ENCODE measurements at regions not wholly inside any gene's neighbourhood (a gene's known extent, or its start where the extent isn't known, plus 50 kb on each side); places are given as distances from the start of the nearest gene placed in this dataset.

DNA sequence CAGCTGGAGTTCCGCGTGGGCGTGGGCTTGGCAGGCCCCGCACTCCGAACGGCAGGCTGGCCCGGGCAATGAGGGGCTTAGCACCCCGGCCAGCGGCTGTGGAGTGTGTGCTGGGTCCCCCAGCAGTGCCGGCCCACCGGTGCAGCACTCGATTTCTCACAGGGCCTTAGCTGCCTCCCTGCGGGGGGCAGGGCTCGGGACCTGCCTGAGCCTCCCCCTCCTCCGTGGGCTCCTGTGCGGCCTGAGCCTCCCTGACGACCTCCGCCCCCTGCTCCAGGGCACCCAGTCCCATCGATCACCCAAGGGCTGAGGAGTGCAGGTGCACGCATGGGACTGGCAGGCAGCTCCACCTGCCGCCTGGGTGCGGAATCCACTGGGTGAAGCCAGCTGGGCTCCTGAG is 191.8 kb downstream of the CYLC2 start:
- TF ChIP-seq CTCF (IDR thresholded peaks at IDR 0.05): no peak
- no peak for TF ChIP-seq POLR2AphosphoS5 (IDR thresholded peaks at IDR 0.05; ENCODE audit: low read depth, low read length)
- TF ChIP-seq, protein P1, sequence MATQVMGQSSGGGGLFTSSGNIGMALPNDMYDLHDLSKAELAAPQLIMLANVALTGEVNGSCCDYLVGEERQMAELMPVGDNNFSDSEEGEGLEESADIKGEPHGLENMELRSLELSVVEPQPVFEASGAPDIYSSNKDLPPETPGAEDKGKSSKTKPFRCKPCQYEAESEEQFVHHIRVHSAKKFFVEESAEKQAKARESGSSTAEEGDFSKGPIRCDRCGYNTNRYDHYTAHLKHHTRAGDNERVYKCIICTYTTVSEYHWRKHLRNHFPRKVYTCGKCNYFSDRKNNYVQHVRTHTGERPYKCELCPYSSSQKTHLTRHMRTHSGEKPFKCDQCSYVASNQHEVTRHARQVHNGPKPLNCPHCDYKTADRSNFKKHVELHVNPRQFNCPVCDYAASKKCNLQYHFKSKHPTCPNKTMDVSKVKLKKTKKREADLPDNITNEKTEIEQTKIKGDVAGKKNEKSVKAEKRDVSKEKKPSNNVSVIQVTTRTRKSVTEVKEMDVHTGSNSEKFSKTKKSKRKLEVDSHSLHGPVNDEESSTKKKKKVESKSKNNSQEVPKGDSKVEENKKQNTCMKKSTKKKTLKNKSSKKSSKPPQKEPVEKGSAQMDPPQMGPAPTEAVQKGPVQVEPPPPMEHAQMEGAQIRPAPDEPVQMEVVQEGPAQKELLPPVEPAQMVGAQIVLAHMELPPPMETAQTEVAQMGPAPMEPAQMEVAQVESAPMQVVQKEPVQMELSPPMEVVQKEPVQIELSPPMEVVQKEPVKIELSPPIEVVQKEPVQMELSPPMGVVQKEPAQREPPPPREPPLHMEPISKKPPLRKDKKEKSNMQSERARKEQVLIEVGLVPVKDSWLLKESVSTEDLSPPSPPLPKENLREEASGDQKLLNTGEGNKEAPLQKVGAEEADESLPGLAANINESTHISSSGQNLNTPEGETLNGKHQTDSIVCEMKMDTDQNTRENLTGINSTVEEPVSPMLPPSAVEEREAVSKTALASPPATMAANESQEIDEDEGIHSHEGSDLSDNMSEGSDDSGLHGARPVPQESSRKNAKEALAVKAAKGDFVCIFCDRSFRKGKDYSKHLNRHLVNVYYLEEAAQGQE (IDR thresholded peaks at IDR 0.05; ENCODE audit: insufficient read depth in 1 of 2, low read depth in 2 of 2, low read length in 1 of 2): no peak
- TF ChIP-seq TCF7L2 (IDR thresholded peaks at IDR 0.05; ENCODE audit: low read depth, low read length): no peak
